ENCODE measurements at regions not wholly inside any gene's neighbourhood (a gene's known extent, or its start where the extent isn't known, plus 50 kb on each side); places are given as distances from the start of the nearest gene placed in this dataset.

GRCh38 chr6:84836366-84836765 is 72.0 kb upstream of the TBX18 start:
- H2BK15ac ChIP-seq (ENCODE audit: low read depth, low read length): no peak overlapping the region
- H3K27me3 ChIP-seq (ENCODE audit: control insufficient read depth, insufficient read depth, low read length): no peaks in the 10 kb centered on the region
- H3K4me1 ChIP-seq (ENCODE audit: control insufficient read depth, insufficient read depth, low read length): no peaks in the 10 kb centered on the region
- no peak overlapping the region for H3K4ac ChIP-seq (ENCODE audit: low read depth, low read length)
- H2BK5ac ChIP-seq (ENCODE audit: low read depth, low read length, poor library complexity, severe bottlenecking): no peak overlapping the region
- no peaks in the 10 kb centered on the region for H4K20me1 ChIP-seq (ENCODE audit: insufficient read depth, low read length)
- H3K36me3 ChIP-seq (ENCODE audit: control insufficient read depth, insufficient read depth, low read length): no peaks in the 10 kb centered on the region
- ChIA-PET CTCF (no interaction called here), POLR2A (ENCODE audit: unreplicated experiment) (no interaction called here)
- TF ChIP-seq RCOR1 (IDR thresholded peaks at IDR 0.05; ENCODE audit: insufficient replicate concordance, low read length) (no peak), BHLHE40 (IDR thresholded peaks at IDR 0.05; ENCODE audit: low read depth, low read length) (no peak), MAFK (IDR thresholded peaks at IDR 0.05; ENCODE audit: low read depth, low read length) (no peak), NFE2L2 (IDR thresholded peaks at IDR 0.05; ENCODE audit: low read depth, low read length) (no peak)
- TF ChIP-seq, protein P1, sequence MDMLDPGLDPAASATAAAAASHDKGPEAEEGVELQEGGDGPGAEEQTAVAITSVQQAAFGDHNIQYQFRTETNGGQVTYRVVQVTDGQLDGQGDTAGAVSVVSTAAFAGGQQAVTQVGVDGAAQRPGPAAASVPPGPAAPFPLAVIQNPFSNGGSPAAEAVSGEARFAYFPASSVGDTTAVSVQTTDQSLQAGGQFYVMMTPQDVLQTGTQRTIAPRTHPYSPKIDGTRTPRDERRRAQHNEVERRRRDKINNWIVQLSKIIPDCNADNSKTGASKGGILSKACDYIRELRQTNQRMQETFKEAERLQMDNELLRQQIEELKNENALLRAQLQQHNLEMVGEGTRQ (IDR thresholded peaks at IDR 0.05; ENCODE audit: low read depth, low read length): no peak
- intact Hi-C loops (cut with micrococcal nuclease) (no loop called here), dilution Hi-C loops (cut with HindIII; ENCODE audit: low sequenced_read_pairs, unreplicated experiment) (no loop called here), in situ Hi-C loops (cut with MboI; ENCODE audit: low sequenced_read_pairs) (no loop called here)
- H3K9ac ChIP-seq (ENCODE audit: low read depth, low read length): no peak overlapping the region
- H2AK5ac ChIP-seq (ENCODE audit: low read depth, low read length): no peak overlapping the region
- H2BK20ac ChIP-seq (ENCODE audit: low read depth, low read length): no peak overlapping the region
- BruUV-seq (replicated peaks): no TSS peak
- no peak overlapping the region for H3K18ac ChIP-seq (ENCODE audit: low read depth, low read length)
- no peak overlapping the region for H3K4me3 ChIP-seq (ENCODE audit: insufficient read depth, low read depth, low read length)
- no peaks in the 10 kb centered on the region for H3K9me3 ChIP-seq (ENCODE audit: control insufficient read depth, insufficient read depth, low read length)
- no peak overlapping the region for H4K5ac ChIP-seq (ENCODE audit: low read depth, low read length)
- DNase-seq: no peak
- no peak overlapping the region for H2AK9ac ChIP-seq (replicated peaks; ENCODE audit: low read depth, low read length, poor library complexity)
- ATAC-seq (ENCODE audit: low read depth): no peak
- no peaks in the 10 kb centered on the region for H3K9me1 ChIP-seq (ENCODE audit: insufficient read depth, low read length)
- no peak overlapping the region for H3K4me2 ChIP-seq (ENCODE audit: low read depth, low read length)
- H2AFZ ChIP-seq (replicated peaks; ENCODE audit: low read length, poor library complexity): no peak overlapping the region
- no peak overlapping the region for H3K56ac ChIP-seq (ENCODE audit: extremely low read depth, insufficient read depth, low read length)
- H3K14ac ChIP-seq (replicated peaks; ENCODE audit: low read depth, low read length): no peak overlapping the region
- no peak overlapping the region for H3K27ac ChIP-seq (ENCODE audit: insufficient read depth, low read length)
- H4K8ac ChIP-seq (ENCODE audit: low read depth in 2 of 2, low read length in 2 of 2): no peak overlapping the region
- H3K79me1 ChIP-seq (ENCODE audit: low read depth in 1 of 2, low read length in 2 of 2): no peaks in the 10 kb centered on the region
- no peak overlapping the region for H4K91ac ChIP-seq (ENCODE audit: insufficient read depth, low read depth, low read length)
- no peak overlapping the region for H2BK120ac ChIP-seq (ENCODE audit: low read depth, low read length)
- no peak overlapping the region for H3K23ac ChIP-seq (ENCODE audit: low read depth, low read length)

Measured in IMR-90 (cell line).